Stromal cell of bone marrow (primary cell): ENCODE measurements at regions not wholly inside any gene's neighbourhood (a gene's known extent, or its start where the extent isn't known, plus 50 kb on each side); places are given as distances from the start of the nearest gene placed in this dataset.

ENCODE experiments used
- DNase-seq: peaks from one replicate; pipeline ENCODE4 v3.0.0-alpha.2; 2012; ENCODE audit warnings: low read depth

GRCh38 chr2:149271575-149271974, 58.8 kb upstream of the LYPD6 start:
- DNase-seq: no peak

- DNase-seq: peak; percentile 25
These were observed 52.1 kb upstream of the LYPD6 start for GRCh38 chr2:149278161-149278871.

DNA sequence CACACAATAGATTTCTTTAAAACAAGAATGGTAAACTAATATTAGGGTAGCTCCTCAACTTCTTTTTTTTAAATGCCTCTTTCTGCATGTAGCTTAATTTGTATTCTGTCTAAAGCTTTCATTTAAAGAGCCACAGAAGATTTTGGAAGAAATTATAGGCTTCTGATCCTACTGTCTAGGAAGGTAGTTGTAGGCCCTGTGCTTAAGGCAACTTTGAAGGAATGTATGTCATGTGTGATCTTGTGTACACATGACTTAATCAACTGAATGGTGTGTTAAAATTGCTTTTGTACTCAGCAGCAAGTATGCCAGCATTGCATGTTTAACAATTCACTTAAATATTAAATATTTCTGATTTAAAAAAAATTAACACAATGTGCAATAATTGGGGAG, 51.5 kb upstream of the LYPD6 start:
- no peak for DNase-seq
